ENCODE measurements at regions not wholly inside any gene's neighbourhood (a gene's known extent, or its start where the extent isn't known, plus 50 kb on each side); places are given as distances from the start of the nearest gene placed in this dataset.
"Not testable (repeated sequence)": the region's sequence is repeated elsewhere in the genome, so short reads cannot be mapped to it uniquely, and the experiment has no call there.

GRCh38 chr6:80517525-80517924 lies 411.1 kb downstream of the BCKDHB start:
- no peak for DNase-seq
- intact Hi-C loops (cut with DNase I), result no loop called here
- no peak overlapping the region for H3K4me3 ChIP-seq
- H3K27me3 ChIP-seq, result no peaks in the 10 kb centered on the region
- no peaks in the 10 kb centered on the region for H3K9me3 ChIP-seq
- no peak for TF ChIP-seq CTCF (IDR thresholded peaks at IDR 0.05)
- H3K9ac ChIP-seq (ENCODE audit: low read depth in 2 of 2, low read length in 2 of 2), result no peak overlapping the region
- H3K27ac ChIP-seq, result no peak overlapping the region
- no peaks in the 10 kb centered on the region for H3K4me1 ChIP-seq
- no peaks in the 10 kb centered on the region for H3K36me3 ChIP-seq

GRCh38 chr6:80510521-80510920 lies 404.1 kb downstream of the BCKDHB start:
- DNase-seq; intact Hi-C loops (cut with DNase I); H3K9ac ChIP-seq (ENCODE audit: low read depth in 2 of 2, low read length in 2 of 2); H3K4me3 ChIP-seq; H3K27me3 ChIP-seq; H3K9me3 ChIP-seq; H3K27ac ChIP-seq; H3K4me1 ChIP-seq; H3K36me3 ChIP-seq: not testable (repeated sequence)

- intact Hi-C loops (cut with DNase I), result no loop called here
- DNase-seq, result no peak
- Histone ChIP-seq H3K4me1 (no peaks in the 10 kb centered on the region), H3K9me3 (no peaks in the 10 kb centered on the region), H3K9ac (ENCODE audit: low read depth in 2 of 2, low read length in 2 of 2) (no peak overlapping the region), H3K27me3 (no peaks in the 10 kb centered on the region), H3K36me3 (no peaks in the 10 kb centered on the region), H3K4me3 (no peak overlapping the region), H3K27ac (no peak overlapping the region)
- no peak for TF ChIP-seq CTCF (IDR thresholded peaks at IDR 0.05)
These were observed 402.6 kb downstream of the BCKDHB start for GRCh38 chr6:80508885-80509630.

GRCh38 chr6:80504882-80505281 lies 398.4 kb downstream of the BCKDHB start:
- no peak for TF ChIP-seq CTCF (IDR thresholded peaks at IDR 0.05)
- Histone ChIP-seq H3K27me3 (no peaks in the 10 kb centered on the region), H3K9ac (ENCODE audit: low read depth in 2 of 2, low read length in 2 of 2) (no peak overlapping the region), H3K36me3 (no peaks in the 10 kb centered on the region), H3K4me3 (no peak overlapping the region), H3K27ac (no peak overlapping the region), H3K9me3 (no peaks in the 10 kb centered on the region), H3K4me1 (no peaks in the 10 kb centered on the region)
- no peak for DNase-seq
- intact Hi-C loops (cut with DNase I), result no loop called here

- Histone ChIP-seq H3K9ac (ENCODE audit: low read depth in 2 of 2, low read length in 2 of 2) (no peak overlapping the region), H3K4me3 (no peak overlapping the region), H3K4me1 (no peaks in the 10 kb centered on the region), H3K27ac (no peak overlapping the region), H3K27me3 (no peaks in the 10 kb centered on the region), H3K9me3 (no peaks in the 10 kb centered on the region), H3K36me3 (no peaks in the 10 kb centered on the region)
- DNase-seq, result no peak
- no peak for TF ChIP-seq CTCF (IDR thresholded peaks at IDR 0.05)
- intact Hi-C loops (cut with DNase I), result no loop called here
These were observed 397.2 kb downstream of the BCKDHB start for GRCh38 chr6:80503660-80504059.

- Histone ChIP-seq H3K27ac (no peak overlapping the region), H3K36me3 (no peaks in the 10 kb centered on the region), H3K27me3 (no peaks in the 10 kb centered on the region), H3K4me1 (no peaks in the 10 kb centered on the region), H3K9ac (ENCODE audit: low read depth in 2 of 2, low read length in 2 of 2) (no peak overlapping the region), H3K9me3 (no peaks in the 10 kb centered on the region), H3K4me3 (no peak overlapping the region)
- DNase-seq, result no peak
- TF ChIP-seq CTCF (IDR thresholded peaks at IDR 0.05), result no peak
- intact Hi-C loops (cut with DNase I), result no loop called here
These were observed 396.4 kb downstream of the BCKDHB start for GRCh38 chr6:80502871-80503270.
